KMS-11 (cell line): ENCODE measurements at regions not wholly inside any gene's neighbourhood (a gene's known extent, or its start where the extent isn't known, plus 50 kb on each side); places are given as distances from the start of the nearest gene placed in this dataset.

Source experiments
- H2AFZ ChIP-seq: fragments of 200-600 bp; sonication (generic); 2 replicates; pipeline ENCODE4 v1.6.1; 2016; ENCODE audit warnings: antibody characterized with exemption, mixed run types, low read depth
- H3K27ac ChIP-seq: fragments of 200-600 bp; sonication (generic); 2 replicates; pipeline ENCODE4 v1.6.1; 2016; ENCODE audit warnings: mild to moderate bottlenecking, mixed run types
- H3K27me3 ChIP-seq: fragments of 200-600 bp; sonication (generic); 2 replicates; pipeline ENCODE4 v1.6.1; 2017; ENCODE audit warnings: mild to moderate bottlenecking, low read depth, mixed run types, moderate library complexity; ENCODE audit not compliant: insufficient read depth
- H3K36me3 ChIP-seq: fragments of 200-600 bp; sonication (generic); 2 replicates; pipeline ENCODE4 v1.6.1; 2017; ENCODE audit warnings: mild to moderate bottlenecking, mixed run types; ENCODE audit not compliant: insufficient read depth
- H3K4me1 ChIP-seq: fragments of 200-600 bp; sonication (generic); 2 replicates; pipeline ENCODE4 v1.6.1; 2016; ENCODE audit warnings: mild to moderate bottlenecking, low read depth, mixed run types; ENCODE audit not compliant: poor library complexity, severe bottlenecking
- H3K4me2 ChIP-seq: fragments of 200-600 bp; sonication (generic); 2 replicates; pipeline ENCODE4 v1.7.0; 2016; ENCODE audit warnings: mild to moderate bottlenecking, mixed run types
- H3K4me3 ChIP-seq: fragments of 200-600 bp; sonication (generic); IDR thresholded peaks from 2 replicates; pipeline ENCODE4 v1.6.1; 2017; ENCODE audit warnings: low read depth, low read length, mixed read lengths; ENCODE audit not compliant: insufficient read depth
- H3K79me2 ChIP-seq: fragments of 200-600 bp; sonication (generic); 2 replicates; pipeline ENCODE4 v1.6.1; 2016; ENCODE audit warnings: low read depth, mixed run types; ENCODE audit not compliant: insufficient read depth
- H3K9ac ChIP-seq: fragments of 200-600 bp; sonication (generic); 2 replicates; pipeline ENCODE4 v1.6.1; 2016; ENCODE audit warnings: mild to moderate bottlenecking, mixed run types
- H4K20me1 ChIP-seq: fragments of 200-600 bp; sonication (generic); 2 replicates; pipeline ENCODE4 v1.6.1; 2016; ENCODE audit warnings: mild to moderate bottlenecking, mixed run types; ENCODE audit not compliant: insufficient read depth
- CTCF ChIP-seq: fragments of 200-600 bp; sonication (generic); conservative IDR thresholded peaks from 2 replicates; pipeline ENCODE4 v1.6.1; 2017; ENCODE audit warnings: low read depth, mild to moderate bottlenecking, antibody characterized with exemption, low read length, moderate library complexity, mixed read lengths

- no peaks in the 10 kb centered on the region for H3K36me3 ChIP-seq
- H3K4me2 ChIP-seq, result no peak overlapping the region
- H3K4me3 ChIP-seq, result no peak overlapping the region
- H3K27me3 ChIP-seq, result no peaks in the 10 kb centered on the region
- H4K20me1 ChIP-seq, result no peaks in the 10 kb centered on the region
- no peaks in the 10 kb centered on the region for H3K79me2 ChIP-seq
- no peak for TF ChIP-seq CTCF
- no peak overlapping the region for H2AFZ ChIP-seq
- H3K27ac ChIP-seq, result no peak overlapping the region
- H3K4me1 ChIP-seq, result no peaks in the 10 kb centered on the region
- H3K9ac ChIP-seq, result no peak overlapping the region
Measured at GRCh38 chr6:21908161-21908848, 314.8 kb downstream of the SOX4 start.

- TF ChIP-seq CTCF, result no peak
- H2AFZ ChIP-seq, result no peak overlapping the region
Measured at GRCh38 chr6:21909321-21909720, 315.8 kb downstream of the SOX4 start.

GRCh38 chr6:21911208-21911607, 317.7 kb downstream of the SOX4 start:
- Histone ChIP-seq H3K4me3 (no peak overlapping the region), H3K79me2 (no peaks in the 10 kb centered on the region), H2AFZ (no peak overlapping the region), H3K4me2 (no peak overlapping the region), H3K27ac (no peak overlapping the region), H3K9ac (no peak overlapping the region), H3K36me3 (no peaks in the 10 kb centered on the region), H4K20me1 (no peaks in the 10 kb centered on the region), H3K27me3 (no peaks in the 10 kb centered on the region), H3K4me1 (no peaks in the 10 kb centered on the region)
- no peak for TF ChIP-seq CTCF

More at GRCh38 chr6:21909321-21909720, 315.8 kb downstream of the SOX4 start:
- Histone ChIP-seq H3K36me3 (no peaks in the 10 kb centered on the region), H3K4me2 (no peak overlapping the region), H4K20me1 (no peaks in the 10 kb centered on the region), H3K4me3 (no peak overlapping the region), H3K4me1 (no peaks in the 10 kb centered on the region), H3K27ac (no peak overlapping the region), H3K9ac (no peak overlapping the region), H3K79me2 (no peaks in the 10 kb centered on the region), H3K27me3 (no peaks in the 10 kb centered on the region)

- H3K4me3 ChIP-seq, result no peak overlapping the region
- no peaks in the 10 kb centered on the region for H3K27me3 ChIP-seq
- H3K4me1 ChIP-seq, result no peaks in the 10 kb centered on the region
- H3K4me2 ChIP-seq, result no peak overlapping the region
- no peak for TF ChIP-seq CTCF
- H3K9ac ChIP-seq, result no peak overlapping the region
- no peaks in the 10 kb centered on the region for H3K79me2 ChIP-seq
- no peak overlapping the region for H2AFZ ChIP-seq
- H4K20me1 ChIP-seq, result no peaks in the 10 kb centered on the region
- H3K27ac ChIP-seq, result no peak overlapping the region
- no peaks in the 10 kb centered on the region for H3K36me3 ChIP-seq
Measured at GRCh38 chr6:21912151-21912832, 318.7 kb downstream of the SOX4 start.
